DND-41 (cell line): ENCODE measurements at regions not wholly inside any gene's neighbourhood (a gene's known extent, or its start where the extent isn't known, plus 50 kb on each side); places are given as distances from the start of the nearest gene placed in this dataset.

ENCODE experiments used
- ATAC-seq: fragments of 200-7000 bp; cut with Tn5 transposase; 3 replicates; pipeline ENCODE4 v1.9.1; 2021; ENCODE audit warnings: low read depth; ENCODE audit not compliant: insufficient read depth
- DNase-seq: peaks from one replicate; pipeline ENCODE4 v3.0.0-alpha.2; 2020
- H2AFZ ChIP-seq: 2 replicates; pipeline ENCODE4 v1.6.0; 2012; ENCODE audit warnings: low read depth, low read length
- H3K27ac ChIP-seq: 2 replicates; pipeline ENCODE4 v1.5.1; 2012; ENCODE audit warnings: low read length, inconsistent platforms
- H3K27me3 ChIP-seq: fragments of 200-600 bp; sonication (generic); 2 replicates; pipeline ENCODE4 v1.6.0; 2012; ENCODE audit warnings: low read length, mild to moderate bottlenecking, inconsistent platforms; ENCODE audit not compliant: insufficient read depth, poor library complexity
- H3K36me3 ChIP-seq: 2 replicates; pipeline ENCODE4 v1.5.1; 2012; ENCODE audit warnings: low read length, inconsistent platforms; ENCODE audit not compliant: insufficient read depth
- H3K4me1 ChIP-seq: 2 replicates; pipeline ENCODE4 v1.5.1; 2012; ENCODE audit warnings: mild to moderate bottlenecking, low read length; ENCODE audit not compliant: insufficient read depth
- H3K4me2 ChIP-seq: 2 replicates; pipeline ENCODE4 v1.6.0; 2012; ENCODE audit warnings: mild to moderate bottlenecking, moderate library complexity, low read length, inconsistent platforms; ENCODE audit not compliant: insufficient read depth
- H3K4me3 ChIP-seq, 2 experiments: fragments of 200-600 bp in 1 of 2; shearing (Covaris generic) in 1 of 2; 2 replicates each; pipeline ENCODE4 v1.5.1; 2012 to 2016; ENCODE audit warnings: inconsistent platforms in 2 of 2, low read length in 2 of 2, mild to moderate bottlenecking in 2 of 2, low read depth in 1 of 2, moderate library complexity in 1 of 2
- H3K79me2 ChIP-seq: 2 replicates; pipeline ENCODE4 v1.6.0; 2012; ENCODE audit warnings: low read length, inconsistent platforms; ENCODE audit not compliant: insufficient read depth
- H3K9ac ChIP-seq: 2 replicates; pipeline ENCODE4 v1.6.0; 2012; ENCODE audit warnings: low read depth, mild to moderate bottlenecking, inconsistent platforms, low read length, moderate library complexity
- H3K9me3 ChIP-seq: 2 replicates; pipeline ENCODE4 v1.5.1; 2012; ENCODE audit warnings: low read length, moderate library complexity, mild to moderate bottlenecking, inconsistent platforms; ENCODE audit not compliant: insufficient read depth, severe bottlenecking
- H4K20me1 ChIP-seq: 2 replicates; pipeline ENCODE4 v1.6.0; 2012; ENCODE audit warnings: low read length; ENCODE audit not compliant: insufficient read depth
- CTCF ChIP-seq: IDR thresholded peaks from 2 replicates; pipeline ENCODE4 v1.5.1; 2012; ENCODE audit warnings: borderline replicate concordance, low read length, moderate library complexity, mild to moderate bottlenecking; ENCODE audit not compliant: poor library complexity, severe bottlenecking; ENCODE audit errors: extremely low read depth
- EZH2 ChIP-seq: IDR thresholded peaks from 3 replicates; pipeline ENCODE4 v1.6.1; 2012; ENCODE audit warnings: borderline replicate concordance, low read depth, mild to moderate bottlenecking, moderate library complexity, low read length, inconsistent platforms; ENCODE audit not compliant: severe bottlenecking

- Histone ChIP-seq H4K20me1 (no peaks in the 10 kb centered on the region), H3K9ac (peak overlapping the region; percentile 30), H3K4me1 (peaks cover 16% of the 10 kb centered on the region), H2AFZ (peak overlapping the region; percentile 43), H3K27ac (peak overlapping the region; percentile 34), H3K9me3 (no peaks in the 10 kb centered on the region), H3K79me2 (no peaks in the 10 kb centered on the region), H3K36me3 (no peaks in the 10 kb centered on the region), H3K4me2 (peak overlapping the region; percentile 58), H3K4me3 (peak overlapping the region in 1 of 2 experiments; percentile 37; a peak in 2 of 4 replicates), H3K27me3 (no peaks in the 10 kb centered on the region)
- ATAC-seq (peak; percentile 35; the same call in 2 of the 3 replicates), DNase-seq (no peak)
- TF ChIP-seq EZH2 (no peak), CTCF (no peak)
These were observed 185.1 kb downstream of the NOL4 start for GRCh38 chr18:34039611-34040010.

GRCh38 chr18:34039201-34039600, 185.5 kb downstream of the NOL4 start:
- Histone ChIP-seq H2AFZ (peak overlapping the region; percentile 43), H3K79me2 (no peaks in the 10 kb centered on the region), H3K4me2 (peak overlapping the region; percentile 58), H3K4me3 (peak overlapping the region in 1 of 2 experiments; percentile 37; a peak in 2 of 4 replicates), H3K36me3 (no peaks in the 10 kb centered on the region), H3K9me3 (no peaks in the 10 kb centered on the region), H3K4me1 (peaks cover 16% of the 10 kb centered on the region), H3K27me3 (no peaks in the 10 kb centered on the region), H3K9ac (peak overlapping the region; percentile 30), H4K20me1 (no peaks in the 10 kb centered on the region), H3K27ac (peak overlapping the region; percentile 34)
- TF ChIP-seq CTCF: no peak
- TF ChIP-seq EZH2: no peak
- ATAC-seq (peak; percentile 93), DNase-seq (peak; percentile 19)

GRCh38 chr18:34038086-34038485, 186.6 kb downstream of the NOL4 start:
- H3K79me2 ChIP-seq: no peaks in the 10 kb centered on the region
- H3K36me3 ChIP-seq: no peaks in the 10 kb centered on the region
- TF ChIP-seq EZH2 (no peak), CTCF (no peak)
- no peaks in the 10 kb centered on the region for H3K27me3 ChIP-seq
- ATAC-seq (no peak), DNase-seq (no peak)
- H3K4me2 ChIP-seq: no peak overlapping the region
- no peak overlapping the region for H3K27ac ChIP-seq
- peaks cover 16% of the 10 kb centered on the region for H3K4me1 ChIP-seq
- peak overlapping the region; percentile 72; the same call in 1 of the 2 replicates for H2AFZ ChIP-seq
- H4K20me1 ChIP-seq: no peaks in the 10 kb centered on the region
- H3K9ac ChIP-seq: no peak overlapping the region
- peaks cover 2% of the 10 kb centered on the region for H3K9me3 ChIP-seq
- no peak overlapping the region for H3K4me3 ChIP-seq
